NCI-H69 (cell line): ENCODE measurements at regions not wholly inside any gene's neighbourhood (a gene's known extent, or its start where the extent isn't known, plus 50 kb on each side); places are given as distances from the start of the nearest gene placed in this dataset.

ENCODE experiments used
- DNase-seq: peaks from one replicate; lab custom pipeline; 2025; lab: John Stamatoyannopoulos, UW

DNA sequence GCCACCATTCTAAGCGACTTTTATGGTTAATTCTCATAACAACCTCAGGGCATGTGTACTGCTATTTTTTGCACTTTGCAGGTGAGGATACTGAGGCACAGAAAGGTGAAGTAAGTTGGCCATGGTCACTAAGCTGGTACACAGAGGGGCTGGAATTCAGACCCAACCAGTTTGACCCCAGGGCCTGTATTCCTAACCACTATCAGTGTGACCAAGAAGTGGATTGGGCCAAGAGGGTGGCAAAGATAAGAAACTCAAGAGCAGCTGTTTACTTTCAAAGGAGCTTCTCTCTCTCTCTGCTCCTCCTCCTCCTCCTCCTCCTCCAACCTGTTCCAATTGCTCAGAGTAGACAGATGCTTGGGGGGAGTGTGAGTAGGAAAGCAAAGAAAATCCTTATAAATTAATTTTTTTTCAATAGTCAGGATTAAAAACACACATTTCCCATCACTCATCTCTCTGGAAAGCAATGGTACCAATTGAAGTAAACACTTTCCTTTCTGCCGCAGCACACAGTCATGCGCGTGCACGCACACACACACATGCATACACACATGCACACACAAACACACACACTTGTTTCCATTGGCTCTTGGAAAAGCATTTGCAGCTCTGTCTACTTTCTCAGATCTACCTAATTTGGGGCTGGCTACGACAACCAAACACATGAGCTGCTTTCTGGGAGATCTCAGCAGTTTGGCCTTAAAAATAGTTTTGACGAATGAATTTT is 736.7 kb upstream of the WWC1 start:
- DNase-seq: no peak

DNA sequence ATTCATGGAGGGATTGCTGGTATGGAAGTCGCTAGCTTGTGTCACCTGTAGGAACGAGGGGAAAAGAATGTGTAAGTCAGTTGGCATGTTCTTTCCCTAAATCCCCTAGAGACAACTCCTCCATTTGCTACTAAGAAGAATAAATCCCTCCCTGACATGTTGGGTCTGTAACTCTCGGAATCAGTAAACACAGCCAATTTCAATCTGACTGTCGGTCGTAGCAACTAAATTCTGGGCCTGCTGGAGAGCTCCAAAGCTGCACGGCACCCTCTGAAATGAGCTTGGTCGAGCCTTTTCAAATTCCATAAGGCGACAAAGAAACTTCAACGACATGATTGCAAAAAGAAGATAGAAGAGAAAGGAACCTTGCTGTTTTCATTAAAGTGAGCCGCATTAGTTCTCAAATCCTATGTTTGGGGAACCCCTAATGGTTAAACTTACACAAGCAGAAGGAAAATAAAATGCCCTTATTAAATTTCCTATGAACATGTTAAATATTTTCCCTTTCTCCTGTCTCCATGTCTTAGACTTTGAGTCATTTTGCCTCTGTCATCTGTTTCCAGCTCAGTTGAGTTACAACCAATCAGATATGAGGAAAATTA is 735.8 kb upstream of the WWC1 start:
- DNase-seq: no peak

- DNase-seq: no peak
Observed at GRCh38 chr5:167557359-167557758, 734.1 kb upstream of the WWC1 start.

DNA sequence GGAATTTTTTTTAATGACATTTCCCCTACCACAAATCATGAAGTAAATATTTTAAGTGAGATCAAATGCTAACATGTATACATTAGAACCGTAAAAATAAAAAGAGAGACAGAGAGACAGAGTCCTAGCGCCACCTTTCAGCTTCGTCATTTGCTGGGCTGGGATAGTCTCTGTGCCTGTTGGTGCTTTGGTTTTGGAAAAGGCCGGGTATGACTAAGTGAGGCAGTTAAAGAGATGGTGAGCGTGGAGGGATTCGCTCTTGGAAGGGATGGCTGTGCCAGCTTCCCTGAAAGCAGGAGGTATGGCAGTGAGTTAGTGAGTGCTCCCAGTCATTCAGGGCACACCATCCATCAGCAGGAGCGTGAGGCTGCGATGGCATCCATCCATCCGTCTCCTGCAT is 729.6 kb upstream of the WWC1 start:
- DNase-seq: no peak

- no peak for DNase-seq
Observed at GRCh38 chr5:167564275-167564674, 727.2 kb upstream of the WWC1 start.

GRCh38 chr5:167565189-167565954 is 726.1 kb upstream of the WWC1 start:
- DNase-seq: peak; percentile 11

GRCh38 chr5:167570431-167570830 is 721.0 kb upstream of the WWC1 start:
- no peak for DNase-seq

DNA sequence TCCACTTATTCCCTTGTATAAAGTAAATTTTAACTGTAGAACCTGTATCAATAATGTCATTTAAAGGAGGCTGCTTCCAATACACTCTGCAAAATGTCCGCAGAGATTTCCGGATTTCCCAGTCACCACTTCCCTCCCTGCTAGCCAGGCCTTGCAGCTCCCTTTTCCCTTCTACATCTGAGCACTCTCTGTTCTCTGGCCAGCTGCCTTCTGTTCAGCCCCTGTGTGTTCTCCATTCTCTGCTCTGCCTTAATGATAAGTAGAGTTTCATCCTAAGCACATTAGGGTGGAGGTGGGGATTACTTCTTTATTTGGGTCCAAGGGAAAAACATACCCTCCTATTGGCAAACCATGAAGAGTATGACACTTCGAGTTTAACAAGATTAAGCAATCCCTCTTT is 719.6 kb upstream of the WWC1 start:
- DNase-seq: no peak

GRCh38 chr5:167573370-167574127 is 717.9 kb upstream of the WWC1 start:
- DNase-seq: peak; percentile 74

DNA sequence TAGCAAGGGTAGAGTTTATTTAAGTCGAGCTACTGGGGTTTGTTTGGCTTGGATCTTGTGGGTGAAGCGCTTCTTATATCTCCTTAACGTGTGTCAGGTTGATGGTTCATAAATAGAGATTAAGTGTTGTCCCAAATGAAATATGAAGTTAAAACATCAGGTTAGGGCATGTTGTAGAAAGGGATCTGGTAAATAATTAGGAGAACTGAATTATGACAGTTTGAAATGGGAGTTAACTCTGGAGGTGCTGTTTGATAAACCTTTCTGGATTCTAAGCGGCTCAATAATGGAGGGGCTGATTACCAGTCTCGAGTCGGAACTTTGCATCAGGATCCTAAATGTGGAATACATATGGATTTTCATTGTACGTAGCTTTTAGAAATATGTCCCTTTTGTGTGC is 717.0 kb upstream of the WWC1 start:
- no peak for DNase-seq

- no peak for DNase-seq
Observed at GRCh38 chr5:167575330-167575729, 716.1 kb upstream of the WWC1 start.

- DNase-seq: no peak
Observed at GRCh38 chr5:167576126-167576525, 715.3 kb upstream of the WWC1 start.

- DNase-seq: no peak
Observed at GRCh38 chr5:167576897-167577296, 714.5 kb upstream of the WWC1 start.

DNA sequence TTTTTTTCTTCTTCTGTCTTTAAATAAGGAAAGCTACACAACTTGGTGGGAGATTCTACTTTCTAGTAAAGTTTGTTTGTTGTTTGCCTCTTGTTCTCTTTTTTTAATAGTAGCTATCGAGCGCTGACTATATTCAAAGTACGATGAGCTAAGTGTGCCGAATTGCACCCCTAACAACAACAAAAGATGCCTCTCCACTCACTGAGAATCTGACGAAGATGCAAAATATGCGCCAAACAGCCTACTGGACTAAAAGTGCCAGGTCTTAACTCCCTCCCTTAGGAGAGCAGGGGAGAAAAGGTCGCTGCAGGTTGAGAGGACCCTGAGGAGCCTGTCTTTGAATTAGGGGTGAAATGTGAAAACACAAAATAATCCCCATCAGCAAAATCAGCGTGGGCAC is 713.8 kb upstream of the WWC1 start:
- no peak for DNase-seq

DNA sequence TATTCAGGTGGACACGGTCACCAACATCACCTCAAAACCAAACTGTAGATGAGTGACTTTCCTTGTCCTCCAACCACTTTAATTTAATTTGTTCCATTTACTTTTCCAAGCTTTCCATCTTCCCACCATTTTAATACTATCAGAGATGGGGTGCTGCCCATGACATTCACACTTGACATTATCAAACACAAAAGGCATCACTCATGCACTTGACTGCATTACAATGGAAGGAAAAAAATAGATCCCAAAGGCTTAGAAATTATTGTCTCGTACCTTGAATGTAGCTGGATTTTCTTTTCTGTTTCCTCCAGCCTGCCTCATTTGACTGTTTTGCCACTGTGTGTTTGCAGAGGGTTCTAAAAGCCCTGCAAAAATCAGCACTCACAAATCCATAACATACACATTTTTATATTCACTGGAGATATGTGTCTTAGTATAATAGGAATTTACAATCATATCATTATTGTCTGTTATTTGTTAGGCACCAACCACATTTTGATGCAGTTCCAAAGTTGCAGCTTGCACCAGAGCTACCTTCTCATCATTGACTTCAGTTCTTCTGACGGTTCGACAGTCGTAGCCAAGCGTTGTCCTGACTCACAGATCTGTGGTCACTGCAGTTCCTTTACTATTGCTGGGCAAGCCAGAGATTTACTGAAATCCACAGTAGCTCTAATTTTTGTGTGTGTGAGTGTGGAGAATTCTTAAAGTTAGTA is 712.3 kb upstream of the WWC1 start:
- DNase-seq: no peak

- DNase-seq: no peak
Observed at GRCh38 chr5:167579693-167580055, 711.8 kb upstream of the WWC1 start.

DNA sequence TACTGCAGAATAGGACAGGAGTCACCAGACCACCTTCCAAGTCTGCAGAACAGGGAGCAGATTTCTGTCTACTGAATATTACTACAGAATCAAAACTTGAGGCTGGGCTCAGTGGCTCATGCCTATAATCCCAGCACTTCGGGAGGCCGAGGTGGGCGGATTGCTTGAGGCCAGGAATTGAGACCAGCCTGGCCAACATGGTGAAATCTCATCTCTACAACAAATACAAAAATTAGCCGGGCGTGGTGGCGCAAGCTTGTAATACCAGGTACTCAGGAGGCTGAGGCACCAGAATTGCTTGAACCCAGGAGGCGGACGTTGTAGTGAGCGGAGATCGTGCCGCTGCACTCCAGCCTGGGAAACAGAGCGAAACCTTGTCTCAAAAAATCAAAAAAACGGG is 710.8 kb upstream of the WWC1 start:
- no peak for DNase-seq

DNA sequence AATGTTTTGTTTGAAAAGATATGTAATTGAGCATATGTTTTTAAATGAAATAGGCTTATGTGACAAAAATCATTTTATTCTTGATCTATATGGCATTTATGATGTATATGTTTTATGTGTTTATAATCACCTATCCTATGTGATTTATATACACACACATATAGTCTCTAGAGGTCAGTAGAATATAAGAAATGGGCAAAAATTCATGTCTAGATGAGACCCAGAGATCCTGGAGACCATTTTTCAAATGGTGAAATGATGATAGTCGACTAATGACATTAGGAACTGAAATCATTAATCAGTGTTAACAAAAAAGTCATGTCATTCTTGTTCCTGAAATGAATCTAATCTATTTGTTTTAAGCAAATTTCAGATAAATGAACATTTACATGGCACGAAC is 709.2 kb upstream of the WWC1 start:
- peak; percentile 21 for DNase-seq

GRCh38 chr5:167582886-167583285 is 708.6 kb upstream of the WWC1 start:
- no peak for DNase-seq

GRCh38 chr5:167585184-167585583 is 706.3 kb upstream of the WWC1 start:
- DNase-seq: no peak

GRCh38 chr5:167587772-167588437 is 703.5 kb upstream of the WWC1 start:
- DNase-seq: peak; percentile 42
